GM20000 (cell line): ENCODE measurements at regions not wholly inside any gene's neighbourhood (a gene's known extent, or its start where the extent isn't known, plus 50 kb on each side); places are given as distances from the start of the nearest gene placed in this dataset.

Source experiments
- DNase-seq: peaks from one replicate; pipeline ENCODE4 v3.0.0; 2012; ENCODE audit warnings: low spot score
- CTCF ChIP-seq: IDR thresholded peaks from 2 replicates; pipeline ENCODE4 v1.5.1; 2012; ENCODE audit warnings: mild to moderate bottlenecking, control low read depth; ENCODE audit errors: extremely low read depth, missing control alignments

- TF ChIP-seq CTCF: no peak
- no peak for DNase-seq
These were observed 675.7 kb upstream of the ID2 start for GRCh38 chr2:8006181-8006580.

GRCh38 chr2:8006626-8007025, 675.2 kb upstream of the ID2 start:
- TF ChIP-seq CTCF: no peak
- no peak for DNase-seq

GRCh38 chr2:8009010-8009597, 672.8 kb upstream of the ID2 start:
- DNase-seq: no peak
- no peak for TF ChIP-seq CTCF

- no peak for DNase-seq
- TF ChIP-seq CTCF: no peak
These were observed 665.8 kb upstream of the ID2 start for GRCh38 chr2:8015848-8016600.

GRCh38 chr2:8016688-8017087, 665.2 kb upstream of the ID2 start:
- TF ChIP-seq CTCF: no peak
- no peak for DNase-seq

- DNase-seq: no peak
- no peak for TF ChIP-seq CTCF
These were observed 662.9 kb upstream of the ID2 start for GRCh38 chr2:8018956-8019355.

GRCh38 chr2:8019934-8020333, 661.9 kb upstream of the ID2 start:
- DNase-seq: no peak
- TF ChIP-seq CTCF: no peak
